ENCODE measurements at regions not wholly inside any gene's neighbourhood (a gene's known extent, or its start where the extent isn't known, plus 50 kb on each side); places are given as distances from the start of the nearest gene placed in this dataset.

- DNase-seq: no peak
Measured at GRCh38 chr1:240000634-240001033, 91.0 kb upstream of the FMN2 start.

- no peak for DNase-seq
Measured at GRCh38 chr1:240001177-240001740, 90.4 kb upstream of the FMN2 start.

DNA sequence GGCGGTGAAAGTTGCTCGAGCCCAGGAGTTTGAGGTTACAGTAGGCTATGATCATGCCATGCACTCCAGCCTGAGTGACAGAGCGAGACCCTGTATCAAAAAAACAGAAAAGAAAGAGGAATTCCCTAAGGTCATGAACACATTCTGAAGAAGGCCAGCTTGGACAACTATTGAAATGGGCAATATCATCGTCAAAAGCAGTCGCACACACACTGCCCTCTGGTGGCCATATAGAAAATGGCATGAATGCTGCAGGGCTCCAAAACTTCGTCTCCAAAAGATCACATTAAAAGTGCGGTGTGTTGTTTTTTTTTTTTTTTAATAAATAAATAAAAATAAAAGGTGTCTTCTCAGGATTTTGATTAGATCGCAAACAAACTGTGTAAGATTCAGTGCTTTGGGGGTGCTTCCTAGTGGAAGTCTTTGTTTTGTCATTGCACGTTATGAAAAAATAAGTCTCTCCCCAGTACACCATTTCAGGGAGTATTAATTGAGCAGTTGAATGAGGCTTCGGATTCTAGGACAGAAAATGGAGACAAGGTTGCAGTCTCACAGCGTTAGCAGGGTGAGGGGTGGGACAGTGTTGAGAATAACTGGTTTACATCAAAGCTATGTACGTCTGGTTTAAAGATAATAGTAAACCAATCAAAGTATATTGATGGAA, 87.5 kb upstream of the FMN2 start:
- DNase-seq: no peak

DNA sequence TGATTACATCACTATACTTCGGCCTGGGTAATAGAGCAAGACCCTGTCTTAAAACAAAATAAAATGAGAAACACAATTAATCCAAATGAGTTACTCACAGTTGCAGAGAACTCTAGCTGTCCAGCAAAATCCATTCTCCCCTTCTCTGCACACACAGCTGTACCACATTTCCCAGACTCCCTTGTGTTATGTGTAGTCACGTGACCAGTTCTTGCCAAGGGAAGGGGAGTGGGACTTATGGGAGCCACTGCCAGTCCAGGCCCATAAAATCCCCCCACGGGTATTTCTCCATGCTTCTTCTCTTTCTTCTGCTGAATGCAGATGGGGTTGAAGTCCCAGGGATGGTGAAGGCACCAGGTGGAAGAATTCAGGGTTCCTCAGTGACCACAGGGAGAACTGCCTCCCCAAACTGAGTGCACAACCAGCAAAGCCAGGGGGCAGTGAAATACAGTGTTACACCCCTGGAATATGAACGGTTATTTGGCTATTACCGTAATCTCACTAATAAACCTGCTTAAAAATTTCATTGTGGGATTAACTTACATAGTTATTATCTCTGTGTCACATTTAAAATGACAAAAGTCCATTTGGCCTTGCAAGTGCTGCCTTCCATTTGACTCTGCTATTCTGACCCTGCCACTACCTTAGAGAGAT, 85.6 kb upstream of the FMN2 start:
- DNase-seq: no peak

DNA sequence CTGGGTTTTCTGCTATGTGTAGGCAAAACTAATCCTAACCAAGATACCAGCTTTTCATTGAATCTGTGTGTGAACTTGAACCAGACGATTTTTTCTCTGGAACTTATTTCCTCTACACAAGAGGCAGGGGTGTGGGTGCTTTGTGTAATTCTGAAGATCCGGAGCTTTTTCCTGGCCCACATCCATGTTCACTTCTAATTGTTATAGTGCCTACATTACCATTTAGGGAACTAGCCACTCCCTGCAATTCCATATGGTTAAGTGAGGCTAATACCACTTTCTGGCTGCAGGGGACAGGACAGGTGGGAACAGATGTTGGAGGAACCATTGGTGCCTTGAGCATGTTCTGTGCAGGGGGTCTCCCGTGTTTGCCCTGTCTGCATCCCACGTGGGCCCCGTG, 83.4 kb upstream of the FMN2 start:
- DNase-seq: no peak

DNA sequence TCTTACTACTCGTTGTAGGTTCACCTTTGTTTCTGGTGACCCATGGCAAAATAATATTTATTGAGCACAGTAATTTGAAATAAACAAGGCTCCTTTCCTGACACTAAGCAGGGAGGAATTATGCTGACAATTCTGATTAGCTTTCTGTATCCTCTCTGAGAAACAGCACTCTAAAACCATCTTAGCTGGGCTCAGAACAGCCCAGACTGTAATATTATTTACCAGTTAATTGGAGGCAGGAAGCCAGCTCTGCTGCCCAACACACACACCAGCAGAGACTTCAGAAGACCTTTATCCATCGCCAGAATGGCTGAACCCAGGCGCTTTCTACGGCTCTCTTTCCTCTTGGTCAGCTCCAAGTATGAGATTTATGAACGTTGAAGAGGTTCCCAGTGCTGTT, 77.6 kb upstream of the FMN2 start:
- DNase-seq: no peak

DNA sequence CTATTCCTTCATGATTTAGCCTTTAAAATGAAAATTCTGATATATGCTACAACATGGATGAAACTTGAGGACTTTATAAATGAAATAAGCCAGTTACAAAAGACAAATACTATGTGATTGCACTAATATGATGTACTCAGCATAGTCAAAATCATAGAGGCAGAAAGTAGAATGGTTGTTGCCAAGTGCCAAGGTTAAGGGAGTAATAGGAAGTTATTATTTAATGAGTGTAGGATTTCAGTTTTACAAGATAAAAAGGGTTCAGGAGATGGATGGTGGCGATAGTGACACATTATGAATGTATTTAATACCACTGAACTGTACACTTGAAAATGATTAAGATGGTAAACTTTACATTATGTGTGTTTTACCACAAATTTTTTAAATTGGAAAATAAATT, 73.1 kb upstream of the FMN2 start:
- DNase-seq: no peak

GRCh38 chr1:240019524-240019923, 72.2 kb upstream of the FMN2 start:
- no peak for DNase-seq

GRCh38 chr1:240020871-240021270, 70.8 kb upstream of the FMN2 start:
- no peak for DNase-seq

GRCh38 chr1:240021709-240022108, 70.0 kb upstream of the FMN2 start:
- DNase-seq: no peak

DNA sequence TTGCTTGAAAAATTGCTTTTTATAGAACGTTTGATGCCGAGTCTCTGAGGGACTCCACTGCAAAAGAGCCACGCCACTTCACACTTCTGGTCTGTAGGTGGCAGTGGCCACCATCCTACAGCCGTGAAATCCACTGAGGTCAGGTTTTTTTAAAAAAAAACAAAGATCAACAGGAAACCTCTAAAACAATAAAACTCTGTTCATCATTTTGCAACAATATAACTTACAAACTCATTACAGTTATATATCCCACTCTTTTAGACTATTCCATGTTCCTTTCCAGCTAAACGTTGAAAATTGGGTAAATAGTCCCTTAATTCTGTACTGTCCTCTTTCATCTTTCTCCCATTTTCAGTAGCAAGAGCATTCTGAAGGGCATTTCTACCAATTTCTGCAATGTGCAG, 64.6 kb upstream of the FMN2 start:
- DNase-seq: no peak

- no peak for DNase-seq
Measured at GRCh38 chr1:240029418-240029817, 62.3 kb upstream of the FMN2 start.

- no peak for DNase-seq
Measured at GRCh38 chr1:240030236-240030635, 61.4 kb upstream of the FMN2 start.

DNA sequence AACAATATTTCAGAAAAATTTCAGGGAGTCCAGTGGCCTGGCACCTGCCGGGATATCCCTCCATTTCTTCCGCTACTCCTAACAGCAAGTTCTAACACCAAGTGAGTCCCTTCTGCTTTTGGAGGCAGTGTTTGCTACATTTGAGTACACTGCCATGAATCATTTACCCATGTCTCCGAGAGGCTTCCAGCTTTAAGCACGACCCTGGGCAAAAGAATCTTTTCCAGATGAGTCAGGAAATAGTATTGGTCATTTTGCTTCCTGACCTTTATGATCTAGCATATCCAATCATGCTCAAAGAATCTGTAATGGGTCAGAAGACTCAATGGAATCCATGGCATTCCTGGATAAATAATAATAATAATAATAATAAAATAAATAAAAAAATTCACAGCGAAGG, 60.7 kb upstream of the FMN2 start:
- DNase-seq: no peak

GRCh38 chr1:240031414-240031813, 60.3 kb upstream of the FMN2 start:
- no peak for DNase-seq

DNA sequence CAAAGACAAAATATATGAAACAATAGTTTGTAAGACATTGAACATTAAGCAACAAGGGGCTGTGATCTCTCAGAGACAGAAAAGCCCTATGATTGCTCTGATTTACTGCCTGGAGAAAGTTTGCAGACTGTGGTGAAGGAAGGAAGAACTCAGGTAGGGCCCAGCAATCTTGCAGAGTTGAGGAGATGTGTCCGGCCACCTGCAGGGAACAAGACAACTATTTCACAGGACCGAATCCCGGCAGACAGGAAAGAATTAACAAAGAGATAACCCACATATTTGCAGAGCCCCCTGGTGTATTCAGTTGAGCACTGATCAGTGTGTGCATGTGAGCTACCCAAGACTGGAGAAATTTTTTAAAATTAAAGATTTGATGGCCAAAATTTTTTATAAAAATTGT, 58.3 kb upstream of the FMN2 start:
- no peak for DNase-seq

DNA sequence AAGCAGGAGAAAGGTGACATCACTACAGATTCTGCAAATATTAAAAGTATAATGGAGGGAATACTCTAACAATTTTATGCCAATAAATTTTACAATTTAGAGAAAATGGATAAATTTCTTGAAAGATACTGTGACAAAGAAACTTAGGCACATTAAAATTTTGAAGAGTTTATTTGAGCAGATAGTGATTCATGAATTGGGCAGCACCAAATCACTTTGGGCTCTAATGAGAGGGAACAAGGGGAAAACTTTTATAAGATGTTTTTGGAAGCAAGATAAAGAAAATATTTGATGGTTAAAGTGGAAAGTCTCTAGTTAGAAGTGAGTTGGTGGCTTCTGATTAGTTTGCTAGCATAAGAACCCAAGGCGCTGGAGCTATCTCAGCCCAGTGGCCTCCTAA, 55.2 kb upstream of the FMN2 start:
- DNase-seq: no peak
